Breast epithelium (tissue), 3 donors: ENCODE measurements at regions not wholly inside any gene's neighbourhood (a gene's known extent, or its start where the extent isn't known, plus 50 kb on each side); places are given as distances from the start of the nearest gene placed in this dataset.

Experiments
- POLR2A ChIP-seq: fragments of 450-650 bp; IDR thresholded peaks from one replicate; pipeline ENCODE4 v1.6.1; 2016; ENCODE audit warnings: antibody characterized with exemption, mild to moderate bottlenecking, moderate library complexity
- TF ChIP-seq, protein P1 (sequence below), 3 donors: fragments of 450-650 bp; IDR thresholded peaks; one replicate each; pipeline ENCODE4 v1.5.1; 2016 to 2017; ENCODE audit warnings: antibody characterized with exemption in 3 of 3, mild to moderate bottlenecking in 3 of 3, moderate library complexity in 3 of 3

DNA sequence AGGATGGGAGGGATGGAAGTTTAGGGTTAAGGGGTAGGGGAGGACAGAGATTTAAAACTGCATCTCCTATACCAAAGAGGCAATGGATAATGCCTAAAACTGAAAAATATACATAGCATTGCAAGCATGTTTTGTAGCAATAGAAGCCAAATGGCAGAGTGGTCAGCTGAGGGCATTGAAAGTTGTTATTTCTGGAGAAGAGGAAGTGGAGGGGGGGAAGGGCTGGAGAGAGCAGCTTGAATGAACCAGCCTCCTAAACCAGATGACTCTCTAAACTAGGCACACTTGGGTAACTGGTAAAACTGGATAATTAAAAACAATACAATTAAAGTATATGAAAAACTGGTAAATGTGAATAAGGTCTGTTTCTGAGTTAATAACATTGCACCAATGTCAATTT lies 70.3 kb upstream of the TP53I11 start:
- TF ChIP-seq, protein P1, sequence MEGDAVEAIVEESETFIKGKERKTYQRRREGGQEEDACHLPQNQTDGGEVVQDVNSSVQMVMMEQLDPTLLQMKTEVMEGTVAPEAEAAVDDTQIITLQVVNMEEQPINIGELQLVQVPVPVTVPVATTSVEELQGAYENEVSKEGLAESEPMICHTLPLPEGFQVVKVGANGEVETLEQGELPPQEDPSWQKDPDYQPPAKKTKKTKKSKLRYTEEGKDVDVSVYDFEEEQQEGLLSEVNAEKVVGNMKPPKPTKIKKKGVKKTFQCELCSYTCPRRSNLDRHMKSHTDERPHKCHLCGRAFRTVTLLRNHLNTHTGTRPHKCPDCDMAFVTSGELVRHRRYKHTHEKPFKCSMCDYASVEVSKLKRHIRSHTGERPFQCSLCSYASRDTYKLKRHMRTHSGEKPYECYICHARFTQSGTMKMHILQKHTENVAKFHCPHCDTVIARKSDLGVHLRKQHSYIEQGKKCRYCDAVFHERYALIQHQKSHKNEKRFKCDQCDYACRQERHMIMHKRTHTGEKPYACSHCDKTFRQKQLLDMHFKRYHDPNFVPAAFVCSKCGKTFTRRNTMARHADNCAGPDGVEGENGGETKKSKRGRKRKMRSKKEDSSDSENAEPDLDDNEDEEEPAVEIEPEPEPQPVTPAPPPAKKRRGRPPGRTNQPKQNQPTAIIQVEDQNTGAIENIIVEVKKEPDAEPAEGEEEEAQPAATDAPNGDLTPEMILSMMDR (IDR thresholded peaks at IDR 0.05), result no peak
- TF ChIP-seq POLR2A, result no peak
